Panc1 (cell line): ENCODE measurements at regions not wholly inside any gene's neighbourhood (a gene's known extent, or its start where the extent isn't known, plus 50 kb on each side); places are given as distances from the start of the nearest gene placed in this dataset.

Experiments used
- ATAC-seq: fragments of 200-7000 bp; cut with Tn5 transposase; 2 replicates; pipeline ENCODE4 v1.9.1; 2020; ENCODE audit warnings: mild to moderate bottlenecking, moderate library complexity
- BruUV-seq: library from RNA; stranded (reverse); fragments of 400-500 nt; replicated peaks from 2 replicates; lab custom pipeline; 2021; lab: Mats Ljungman, UMichigan
- CTCF ChIA-PET: fragments of 300-600 bp; sonication (Branson Sonifier 250); formaldehyde crosslinking; loops from one replicate; lab custom pipeline; 2022; ENCODE audit warnings: antibody characterized with exemption; lab: Charles Lee
- POLR2A ChIA-PET: fragments of 300-600 bp; sonication (Branson Sonifier 250); formaldehyde crosslinking; loops from one replicate; lab custom pipeline; 2022; ENCODE audit warnings: antibody characterized with exemption; lab: Charles Lee
- DNase-seq: peaks from one replicate; pipeline ENCODE4 v3.0.0-alpha.2; 2010; ENCODE audit warnings: low read depth, low spot score
- H3K27ac ChIP-seq: 2 replicates; pipeline ENCODE4 v1.5.1; 2011; ENCODE audit warnings: mild to moderate bottlenecking, low read length, inconsistent platforms
- H3K27me3 ChIP-seq: fragments of 200-500 bp; sonication (Bioruptor generic); 2 replicates; pipeline ENCODE4 v1.6.0; 2014; ENCODE audit warnings: low read length, inconsistent platforms; ENCODE audit not compliant: control insufficient read depth, insufficient read depth
- H3K36me3 ChIP-seq: fragments of 200-500 bp; sonication (Bioruptor generic); 2 replicates; pipeline ENCODE4 v1.5.1; 2014; ENCODE audit warnings: inconsistent platforms, mild to moderate bottlenecking, low read length, moderate library complexity; ENCODE audit not compliant: control insufficient read depth, insufficient read depth
- H3K4me1 ChIP-seq: 2 replicates; pipeline ENCODE4 v1.5.1; 2011; ENCODE audit warnings: inconsistent platforms, mild to moderate bottlenecking, low read length, moderate library complexity; ENCODE audit not compliant: control insufficient read depth, insufficient read depth
- H3K4me3 ChIP-seq, 2 experiments: 2 replicates each; pipeline ENCODE4 v1.5.1; 2011 to 2012; ENCODE audit warnings: low read depth in 2 of 2, low read length in 2 of 2, mild to moderate bottlenecking in 2 of 2, inconsistent platforms in 1 of 2, moderate library complexity in 1 of 2
- H3K9me3 ChIP-seq: fragments of 200-500 bp; sonication (Bioruptor generic); 2 replicates; pipeline ENCODE4 v1.5.1; 2014; ENCODE audit warnings: low read depth, mild to moderate bottlenecking, inconsistent platforms, low read length, moderate library complexity; ENCODE audit not compliant: control insufficient read depth, insufficient read depth
- CTCF ChIP-seq: fragments of 450-650 bp; IDR thresholded peaks from 2 replicates; pipeline ENCODE4 v1.5.1; 2017; ENCODE audit warnings: mild to moderate bottlenecking
- POLR2AphosphoS5 ChIP-seq: IDR thresholded peaks from 2 replicates; pipeline ENCODE4 v1.6.1; 2012; ENCODE audit warnings: mild to moderate bottlenecking, low read depth, low read length, moderate library complexity
- REST ChIP-seq, 2 experiments: IDR thresholded peaks; 2 replicates each; pipeline ENCODE4 v1.6.1; 2011 to 2012; ENCODE audit warnings: low read depth in 2 of 2, control low read depth in 1 of 2, low read length in 1 of 2, mild to moderate bottlenecking in 1 of 2, moderate library complexity in 1 of 2; ENCODE audit not compliant: insufficient read depth in 1 of 2
- SIN3A ChIP-seq: IDR thresholded peaks from 2 replicates; pipeline ENCODE4 v1.6.1; 2012; ENCODE audit warnings: low read depth, mild to moderate bottlenecking, low read length, moderate library complexity, borderline replicate concordance; ENCODE audit not compliant: insufficient read depth
- TCF7L2 ChIP-seq: IDR thresholded peaks from 2 replicates; pipeline ENCODE4 v1.6.1; 2011; ENCODE audit warnings: mild to moderate bottlenecking, low read depth, low read length, inconsistent platforms
- in situ Hi-C: cut with HindIII; loops from 2 replicates; pipeline ENCODE4 v1.10.0; 2016; ENCODE audit warnings: low sequenced_read_pairs, low pct_unique_long_range_greater_than_20kb
- intact Hi-C: fragments of 100-400 bp; cut with micrococcal nuclease; formaldehyde crosslinking; loops from one replicate; pipeline ENCODE4 v1.10.0; 2022; ENCODE audit not compliant: unreplicated experiment

GRCh38 chr4:15237648-15238230 is 190.1 kb upstream of the C1QTNF7 start:
- Histone ChIP-seq H3K27me3 (no peaks in the 10 kb centered on the region), H3K9me3 (no peaks in the 10 kb centered on the region), H3K4me1 (no peaks in the 10 kb centered on the region), H3K27ac (no peak overlapping the region), H3K36me3 (no peaks in the 10 kb centered on the region), H3K4me3 (no peak overlapping the region)
- in situ Hi-C loops (no loop called here), intact Hi-C loops (loop anchor here (10.0 kb wide), 1 partner anchor 157 kb away; no protein-coding TSS in a partner anchor)
- BruUV-seq: no TSS peak
- TF ChIP-seq CTCF (no peak), SIN3A (no peak), REST (IDR thresholded peaks at IDR 0.05; ENCODE audit: insufficient read depth in 1 of 2, low read depth in 2 of 2, low read length in 1 of 2) (no peak), POLR2AphosphoS5 (no peak), TCF7L2 (no peak)
- no peak for ATAC-seq
- ChIA-PET POLR2A (no interaction called here), CTCF (no interaction called here)
- no peak for DNase-seq

GRCh38 chr4:15238720-15239119 is 189.1 kb upstream of the C1QTNF7 start:
- H3K27ac ChIP-seq: no peak overlapping the region
- in situ Hi-C loops (no loop called here), intact Hi-C loops (loop anchor here (10.0 kb wide), 1 partner anchor 156 kb away; no protein-coding TSS in a partner anchor)
- H3K4me3 ChIP-seq: no peak overlapping the region
- H3K36me3 ChIP-seq: no peaks in the 10 kb centered on the region
- TF ChIP-seq CTCF: peak; percentile 28; the same call in 1 of the 2 replicates
- TF ChIP-seq POLR2AphosphoS5: no peak
- no TSS peak for BruUV-seq
- no peaks in the 10 kb centered on the region for H3K9me3 ChIP-seq
- ATAC-seq (no peak), DNase-seq (no peak)
- ChIA-PET CTCF (no interaction called here), POLR2A (no interaction called here)
- no peaks in the 10 kb centered on the region for H3K4me1 ChIP-seq
- H3K27me3 ChIP-seq: no peaks in the 10 kb centered on the region
